VCaP (cell line): ENCODE measurements at regions not wholly inside any gene's neighbourhood (a gene's known extent, or its start where the extent isn't known, plus 50 kb on each side); places are given as distances from the start of the nearest gene placed in this dataset.
"Not testable (repeated sequence)": the region's sequence is repeated elsewhere in the genome, so short reads cannot be mapped to it uniquely, and the experiment has no call there.

Experiments used
- H3K27ac ChIP-seq: fragments of 450-650 bp; 2 replicates; pipeline ENCODE4 v1.5.1; 2017
- TF ChIP-seq, protein P1 (sequence below): fragments of 450-650 bp; conservative IDR thresholded peaks from 2 replicates; pipeline ENCODE4 v1.5.1; 2017; ENCODE audit warnings: mild to moderate bottlenecking, moderate library complexity

DNA sequence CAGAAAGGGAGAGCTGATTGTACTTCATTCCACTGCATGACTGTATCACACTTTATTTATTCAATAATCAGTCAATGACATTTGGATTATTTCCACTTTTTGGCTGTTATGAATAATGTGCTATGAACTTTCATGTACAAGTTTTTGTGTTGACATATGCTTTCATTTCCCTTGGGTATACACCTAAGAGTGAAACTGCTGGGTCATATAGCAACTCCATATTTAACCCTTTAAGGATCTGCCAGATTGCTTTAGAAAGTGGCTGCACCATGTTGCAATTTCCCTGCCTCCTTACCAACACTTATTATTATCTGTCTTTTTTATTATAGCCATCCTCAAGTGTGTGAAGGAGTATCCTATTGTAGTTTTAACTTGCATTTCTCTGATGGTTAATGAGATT lies 108.8 kb upstream of the KCNK1 start:
- TF ChIP-seq, protein P1, sequence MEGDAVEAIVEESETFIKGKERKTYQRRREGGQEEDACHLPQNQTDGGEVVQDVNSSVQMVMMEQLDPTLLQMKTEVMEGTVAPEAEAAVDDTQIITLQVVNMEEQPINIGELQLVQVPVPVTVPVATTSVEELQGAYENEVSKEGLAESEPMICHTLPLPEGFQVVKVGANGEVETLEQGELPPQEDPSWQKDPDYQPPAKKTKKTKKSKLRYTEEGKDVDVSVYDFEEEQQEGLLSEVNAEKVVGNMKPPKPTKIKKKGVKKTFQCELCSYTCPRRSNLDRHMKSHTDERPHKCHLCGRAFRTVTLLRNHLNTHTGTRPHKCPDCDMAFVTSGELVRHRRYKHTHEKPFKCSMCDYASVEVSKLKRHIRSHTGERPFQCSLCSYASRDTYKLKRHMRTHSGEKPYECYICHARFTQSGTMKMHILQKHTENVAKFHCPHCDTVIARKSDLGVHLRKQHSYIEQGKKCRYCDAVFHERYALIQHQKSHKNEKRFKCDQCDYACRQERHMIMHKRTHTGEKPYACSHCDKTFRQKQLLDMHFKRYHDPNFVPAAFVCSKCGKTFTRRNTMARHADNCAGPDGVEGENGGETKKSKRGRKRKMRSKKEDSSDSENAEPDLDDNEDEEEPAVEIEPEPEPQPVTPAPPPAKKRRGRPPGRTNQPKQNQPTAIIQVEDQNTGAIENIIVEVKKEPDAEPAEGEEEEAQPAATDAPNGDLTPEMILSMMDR = no peak
- no peak overlapping the region for H3K27ac ChIP-seq

DNA sequence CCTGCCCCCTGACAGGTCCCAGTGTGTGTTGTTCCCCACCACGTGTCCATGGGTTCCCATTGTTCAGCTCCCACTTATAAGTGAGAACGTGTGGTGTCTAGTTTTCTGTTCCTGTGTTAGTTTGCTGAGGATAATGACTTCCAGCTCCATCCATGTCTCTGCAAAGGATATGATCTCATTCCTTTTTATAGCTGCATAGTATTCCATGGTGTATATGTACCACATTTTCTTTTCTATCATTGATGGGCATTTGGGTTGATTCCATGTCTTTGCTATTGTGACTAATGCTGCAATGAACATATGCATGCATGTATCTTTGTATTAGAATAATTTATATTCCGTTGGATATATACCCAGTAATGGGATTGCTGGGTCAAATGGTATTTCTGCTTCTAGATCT lies 108.0 kb upstream of the KCNK1 start:
- not testable (repeated sequence) for H3K27ac ChIP-seq

DNA sequence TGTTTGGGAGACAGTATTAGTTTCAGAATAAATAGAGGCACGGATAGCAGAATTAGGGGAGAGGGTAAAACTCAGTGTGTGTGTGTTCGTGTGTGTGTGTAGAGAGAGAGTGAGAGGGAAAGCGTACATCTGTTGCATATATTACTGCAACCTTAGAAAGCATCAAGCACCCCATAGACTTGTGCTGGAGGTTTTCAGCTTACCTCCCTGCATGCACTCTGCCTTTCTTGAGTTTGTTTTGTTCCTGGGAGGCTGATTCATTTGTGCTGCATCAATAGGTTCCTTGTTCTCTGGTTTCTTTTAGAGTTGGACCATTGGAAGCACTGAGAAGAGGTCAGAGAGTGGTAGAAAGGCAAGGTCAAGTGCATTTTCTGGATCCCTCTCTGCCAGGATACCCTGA lies 104.4 kb upstream of the KCNK1 start:
- no peak overlapping the region for H3K27ac ChIP-seq
- TF ChIP-seq, protein P1 = no peak

DNA sequence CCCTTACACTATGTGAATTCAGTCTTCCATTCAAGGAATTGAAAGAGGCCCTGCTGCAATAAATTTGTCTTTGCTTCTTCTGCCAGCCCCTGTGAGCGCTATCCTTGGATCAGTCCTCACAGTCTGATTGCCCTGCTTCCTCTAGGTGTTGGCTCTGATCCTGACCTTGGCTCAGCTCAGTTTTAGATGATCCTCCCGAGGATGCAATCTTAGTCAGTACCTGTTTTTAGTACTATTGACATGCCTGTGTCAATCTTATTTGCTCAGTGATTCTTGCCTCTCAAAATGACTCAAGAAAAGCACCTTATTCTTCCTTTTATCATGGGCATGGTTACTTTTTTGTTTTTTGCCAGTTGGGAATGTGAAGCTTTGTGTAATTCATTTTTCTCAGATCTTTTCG lies 101.4 kb upstream of the KCNK1 start:
- TF ChIP-seq, protein P1 = no peak
- no peak overlapping the region for H3K27ac ChIP-seq

DNA sequence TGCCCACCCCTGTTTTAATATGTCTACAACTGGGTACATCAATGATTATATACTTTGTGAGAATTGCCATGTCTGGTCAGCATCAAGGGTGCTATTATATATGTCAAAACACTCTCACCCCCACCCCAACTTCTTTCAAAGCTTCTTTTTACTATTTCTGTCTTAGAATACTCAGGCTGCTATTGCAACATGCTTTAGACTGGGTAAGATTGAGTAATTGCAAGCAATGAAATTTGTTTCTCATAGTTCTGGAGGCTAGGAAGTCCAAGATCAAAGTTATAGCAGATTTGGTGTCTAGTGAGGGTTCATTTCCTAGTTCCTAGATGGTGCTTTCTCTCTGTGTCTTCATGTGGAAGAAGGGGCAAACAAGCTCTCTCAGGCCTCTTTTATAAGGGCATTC lies 100.5 kb upstream of the KCNK1 start:
- TF ChIP-seq, protein P1 = no peak
- H3K27ac ChIP-seq = no peak overlapping the region

DNA sequence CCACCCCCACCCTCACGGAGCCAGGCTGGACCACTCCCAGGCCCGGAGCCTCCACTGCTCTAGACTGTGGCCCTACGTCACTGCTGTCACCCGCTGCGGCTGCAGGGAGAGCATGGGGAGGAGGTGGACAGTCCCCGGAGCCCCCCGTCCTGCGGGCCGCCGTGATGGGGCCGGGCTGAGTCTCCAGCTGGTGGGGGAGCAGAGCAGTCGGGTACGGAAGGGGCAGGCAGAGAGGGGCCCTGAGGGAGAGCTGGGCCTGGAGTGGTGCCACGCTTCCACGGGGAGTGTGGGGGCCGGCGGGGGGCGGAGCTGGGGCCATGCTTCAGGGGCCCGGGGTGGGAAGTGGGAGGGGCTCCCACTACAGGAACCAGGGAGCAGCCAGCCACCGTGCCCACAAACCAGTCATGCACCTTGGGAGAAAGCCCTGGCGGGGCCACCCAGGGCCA lies 98.9 kb upstream of the KCNK1 start:
- H3K27ac ChIP-seq = no peak overlapping the region
- TF ChIP-seq, protein P1 = no peak

DNA sequence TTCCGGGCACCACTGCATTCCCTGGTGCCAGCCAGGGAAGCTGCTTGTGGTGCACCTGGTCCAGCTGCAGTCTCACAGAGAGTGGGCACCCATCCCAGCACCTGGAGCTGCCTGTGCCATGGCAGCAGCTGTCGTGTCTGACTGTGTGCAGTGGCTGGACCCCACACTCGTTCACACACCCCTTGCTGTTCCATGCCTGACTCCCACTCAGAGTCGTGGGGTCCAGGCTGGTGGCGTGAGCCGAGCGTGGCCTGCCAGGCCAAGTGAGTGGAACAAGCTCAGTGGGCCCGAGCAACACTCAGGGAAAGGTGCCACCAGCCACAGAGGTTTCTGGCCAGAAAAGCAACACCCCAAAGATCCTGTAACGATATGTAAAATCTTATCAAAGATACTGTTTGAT lies 97.2 kb upstream of the KCNK1 start:
- H3K27ac ChIP-seq = no peak overlapping the region
- TF ChIP-seq, protein P1 = no peak

DNA sequence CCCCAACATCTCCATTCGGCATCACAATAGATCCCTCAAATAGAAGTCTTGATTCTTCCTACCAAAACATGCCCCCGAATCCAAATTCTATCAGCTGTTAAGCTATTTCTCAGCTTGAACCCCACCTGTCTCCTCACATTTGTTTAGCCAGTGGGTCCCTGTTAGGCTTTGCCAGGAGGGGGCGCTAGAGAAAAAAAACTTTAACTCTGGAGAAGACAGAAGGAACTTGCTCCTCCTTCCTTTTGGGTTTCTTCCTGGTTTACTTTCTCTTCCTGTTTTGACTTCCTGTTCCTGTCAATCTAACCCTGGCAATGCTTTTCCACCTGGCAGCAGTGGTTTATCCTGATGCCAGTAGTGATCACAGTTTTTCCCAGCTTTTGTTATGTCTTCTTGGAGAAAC lies 95.6 kb upstream of the KCNK1 start:
- TF ChIP-seq, protein P1 = peak; percentile 47
- no peak overlapping the region for H3K27ac ChIP-seq
